ENCODE measurements at regions not wholly inside any gene's neighbourhood (a gene's known extent, or its start where the extent isn't known, plus 50 kb on each side); places are given as distances from the start of the nearest gene placed in this dataset.

- DNase-seq (ENCODE audit: low read depth in 2 of 2): no peak
- TF ChIP-seq, protein P1, sequence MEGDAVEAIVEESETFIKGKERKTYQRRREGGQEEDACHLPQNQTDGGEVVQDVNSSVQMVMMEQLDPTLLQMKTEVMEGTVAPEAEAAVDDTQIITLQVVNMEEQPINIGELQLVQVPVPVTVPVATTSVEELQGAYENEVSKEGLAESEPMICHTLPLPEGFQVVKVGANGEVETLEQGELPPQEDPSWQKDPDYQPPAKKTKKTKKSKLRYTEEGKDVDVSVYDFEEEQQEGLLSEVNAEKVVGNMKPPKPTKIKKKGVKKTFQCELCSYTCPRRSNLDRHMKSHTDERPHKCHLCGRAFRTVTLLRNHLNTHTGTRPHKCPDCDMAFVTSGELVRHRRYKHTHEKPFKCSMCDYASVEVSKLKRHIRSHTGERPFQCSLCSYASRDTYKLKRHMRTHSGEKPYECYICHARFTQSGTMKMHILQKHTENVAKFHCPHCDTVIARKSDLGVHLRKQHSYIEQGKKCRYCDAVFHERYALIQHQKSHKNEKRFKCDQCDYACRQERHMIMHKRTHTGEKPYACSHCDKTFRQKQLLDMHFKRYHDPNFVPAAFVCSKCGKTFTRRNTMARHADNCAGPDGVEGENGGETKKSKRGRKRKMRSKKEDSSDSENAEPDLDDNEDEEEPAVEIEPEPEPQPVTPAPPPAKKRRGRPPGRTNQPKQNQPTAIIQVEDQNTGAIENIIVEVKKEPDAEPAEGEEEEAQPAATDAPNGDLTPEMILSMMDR (IDR thresholded peaks at IDR 0.05; ENCODE audit: low read depth, low read length): no peak
- no peak overlapping the region for H3K4me3 ChIP-seq (replicated peaks in 1 of 2; ENCODE audit: low read depth in 2 of 2, low read length in 2 of 2)
Measured at GRCh38 chrX:21168401-21169160, 205.6 kb upstream of the CNKSR2 start.

DNA sequence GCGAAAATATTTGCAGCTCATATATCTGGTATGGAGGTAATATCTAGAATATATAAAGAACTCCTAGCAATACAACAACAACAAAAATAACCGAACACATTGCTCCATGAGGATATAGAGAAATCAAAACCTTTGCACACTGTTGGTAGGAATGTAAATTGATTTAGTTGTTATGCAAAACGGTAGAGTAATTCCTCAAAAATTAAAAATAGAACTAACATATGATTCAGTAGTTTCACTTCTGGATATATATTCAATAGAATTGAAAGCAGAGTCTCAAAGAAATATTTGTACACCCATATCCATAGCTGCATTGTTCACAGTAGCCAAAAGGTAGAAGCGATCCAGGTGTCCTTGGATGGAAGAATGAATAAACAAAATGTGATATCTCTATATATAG lies 203.0 kb upstream of the CNKSR2 start:
- DNase-seq (ENCODE audit: low read depth in 2 of 2): no peak
- TF ChIP-seq, protein P1 (IDR thresholded peaks at IDR 0.05; ENCODE audit: low read depth, low read length): no peak
- H3K4me3 ChIP-seq (replicated peaks in 1 of 2; ENCODE audit: low read depth in 2 of 2, low read length in 2 of 2): no peak overlapping the region

GRCh38 chrX:21174439-21174838 lies 199.8 kb upstream of the CNKSR2 start:
- TF ChIP-seq, protein P1 (IDR thresholded peaks at IDR 0.05; ENCODE audit: low read depth, low read length): no peak
- no peak overlapping the region for H3K4me3 ChIP-seq (replicated peaks in 1 of 2; ENCODE audit: low read depth in 2 of 2, low read length in 2 of 2)
- no peak for DNase-seq (ENCODE audit: low read depth in 2 of 2)

GRCh38 chrX:21176921-21177571 lies 197.2 kb upstream of the CNKSR2 start:
- TF ChIP-seq, protein P1 (IDR thresholded peaks at IDR 0.05; ENCODE audit: low read depth, low read length): no peak
- H3K4me3 ChIP-seq (replicated peaks in 1 of 2; ENCODE audit: low read depth in 2 of 2, low read length in 2 of 2): no peak overlapping the region

DNA sequence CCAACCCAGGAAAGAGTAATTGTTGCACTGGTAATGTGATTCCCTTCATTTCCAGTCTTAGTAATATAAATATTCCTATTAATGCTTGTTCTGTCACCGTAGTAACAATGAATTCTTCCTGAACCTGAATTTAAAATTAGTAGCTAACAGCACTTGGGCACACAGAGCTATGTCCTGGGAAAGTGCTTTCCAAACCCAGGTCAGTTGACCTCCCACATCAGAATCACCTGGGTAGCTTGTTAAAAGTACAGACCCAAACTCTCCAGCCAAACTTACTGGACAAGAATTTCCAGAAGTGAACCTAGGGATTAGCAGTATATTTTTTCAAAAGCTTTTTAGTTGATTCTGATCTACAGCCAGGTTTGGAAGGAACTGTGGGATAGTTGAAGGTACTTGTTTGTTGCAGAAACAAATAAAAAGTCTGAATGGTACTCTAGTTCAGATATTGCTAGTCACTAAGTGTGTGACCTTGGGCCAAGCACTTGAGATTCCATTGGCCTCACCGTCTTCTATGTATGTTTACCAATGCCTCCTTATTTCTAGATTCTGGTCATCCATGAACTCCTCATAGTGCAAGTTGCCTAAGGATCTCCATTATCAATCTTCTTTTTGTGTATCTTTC lies 192.9 kb upstream of the CNKSR2 start:
- TF ChIP-seq, protein P1 (IDR thresholded peaks at IDR 0.05; ENCODE audit: low read depth, low read length): no peak
- DNase-seq (ENCODE audit: low read depth in 2 of 2): no peak
- no peak overlapping the region for H3K4me3 ChIP-seq (replicated peaks in 1 of 2; ENCODE audit: low read depth in 2 of 2, low read length in 2 of 2)

More at GRCh38 chrX:21176921-21177571, 197.2 kb upstream of the CNKSR2 start:
- peak in 1 of 2 donors; percentile 10 for DNase-seq (ENCODE audit: low read depth in 2 of 2)

GRCh38 chrX:21193196-21193595 lies 181.0 kb upstream of the CNKSR2 start:
- no peak overlapping the region for H3K4me3 ChIP-seq (replicated peaks in 1 of 2; ENCODE audit: low read depth in 2 of 2, low read length in 2 of 2)
- TF ChIP-seq, protein P1 (IDR thresholded peaks at IDR 0.05; ENCODE audit: low read depth, low read length): no peak
- DNase-seq (ENCODE audit: low read depth in 2 of 2): no peak
